Skin epidermis (tissue), 12 donors: ENCODE measurements at regions not wholly inside any gene's neighbourhood (a gene's known extent, or its start where the extent isn't known, plus 50 kb on each side); places are given as distances from the start of the nearest gene placed in this dataset.

Source experiments
- H3K27ac ChIP-seq, 21 experiments: fragments of 200-600 bp; sonication (generic) in 11 of 21; one replicate each; pipeline ENCODE4 v1.5.0; 2020; ENCODE audit warnings: mild to moderate bottlenecking in 3 of 21, inconsistent platforms in 2 of 21, moderate library complexity in 2 of 21
- H3K4me3 ChIP-seq, 7 experiments: fragments of 200-600 bp; sonication (generic) in 2 of 7; one replicate each; pipeline ENCODE4 v1.5.0; 2020; ENCODE audit warnings: inconsistent platforms in 2 of 7, mild to moderate bottlenecking in 2 of 7, moderate library complexity in 1 of 7

DNA sequence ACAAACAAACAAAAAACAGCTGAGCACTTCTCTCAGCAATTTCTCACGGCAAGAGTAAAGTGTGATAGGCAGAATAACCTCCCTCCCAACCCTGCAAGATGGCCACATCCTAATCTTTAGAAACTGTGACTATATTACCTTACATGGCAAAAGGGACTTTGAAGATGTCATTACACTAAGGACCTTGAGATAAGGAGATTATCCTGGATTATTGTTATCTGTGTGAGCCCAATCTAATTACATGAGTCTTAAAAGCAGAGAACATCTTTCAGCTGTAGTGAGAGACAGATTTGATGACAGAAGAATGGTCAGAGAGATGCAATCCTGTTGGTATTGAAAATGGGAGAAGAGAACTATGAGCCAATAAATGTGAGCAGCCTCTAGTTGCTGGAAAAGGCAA lies 347.9 kb downstream of the CDH9 start:
- Histone ChIP-seq H3K27ac (no peak overlapping the region), H3K4me3 (no peak overlapping the region)

DNA sequence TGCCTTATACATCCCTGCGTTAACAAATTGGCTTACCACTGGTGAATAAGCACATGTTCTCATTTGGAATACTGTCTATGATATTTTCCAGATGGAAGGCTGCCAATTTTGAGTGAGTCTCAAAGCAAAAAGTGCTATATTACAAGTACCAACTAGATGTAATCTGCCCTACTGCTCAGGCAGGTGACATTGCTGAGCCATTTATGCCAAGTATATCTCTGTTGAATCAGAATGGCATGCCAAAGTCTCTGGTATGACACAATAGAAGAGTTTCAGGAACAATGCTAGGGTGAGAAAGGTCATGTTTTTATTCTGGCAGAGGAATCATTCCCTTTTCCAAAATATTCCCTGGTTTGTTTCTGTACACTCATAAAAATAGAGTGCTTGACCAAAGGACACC lies 356.5 kb downstream of the CDH9 start:
- H3K4me3 ChIP-seq = no peak overlapping the region

DNA sequence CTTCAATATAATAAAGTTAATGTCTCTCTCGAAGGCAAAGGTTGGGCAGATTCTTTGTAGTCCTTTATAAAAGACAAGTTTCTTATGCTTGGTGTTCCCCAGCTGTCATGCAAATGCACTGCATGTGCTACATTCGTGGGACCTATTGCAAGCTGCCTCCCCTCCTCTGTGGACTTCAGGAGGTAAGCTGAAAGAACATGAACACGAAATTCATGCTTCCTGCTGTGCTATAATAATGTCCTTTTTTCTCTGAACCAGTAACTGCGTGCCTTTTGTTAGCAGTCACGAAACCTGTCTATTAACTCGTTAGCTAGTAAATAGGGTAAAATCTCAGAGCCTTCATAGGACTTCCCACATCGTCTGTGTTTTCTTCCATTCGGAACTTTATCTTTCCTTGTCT lies 363.5 kb downstream of the CDH9 start:
- H3K27ac ChIP-seq = no peak overlapping the region
- no peak overlapping the region for H3K4me3 ChIP-seq

More for the DNA sequence above, 356.5 kb downstream of the CDH9 start:
- H3K27ac ChIP-seq = no peak overlapping the region

DNA sequence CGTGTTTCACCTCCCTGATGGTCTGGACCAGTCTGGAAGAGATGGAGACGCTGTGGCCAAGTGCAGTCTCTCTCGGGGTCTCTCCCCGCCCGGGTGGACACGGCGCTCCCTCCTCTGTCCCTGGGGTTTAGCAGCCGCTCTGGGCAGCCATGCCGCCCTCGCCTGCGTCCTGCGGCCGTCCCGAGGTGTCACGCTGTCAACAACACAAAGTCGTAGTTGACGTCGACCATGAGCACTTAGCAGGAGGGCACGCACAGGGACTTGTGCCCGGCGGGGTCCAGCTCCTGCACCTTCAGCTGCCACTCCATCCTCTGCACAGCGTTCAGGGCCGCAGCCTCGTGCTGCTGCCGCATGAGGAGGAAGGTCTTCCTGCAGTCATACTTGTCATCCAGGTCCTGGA lies 368.9 kb downstream of the CDH9 start:
- no peak overlapping the region for H3K4me3 ChIP-seq

DNA sequence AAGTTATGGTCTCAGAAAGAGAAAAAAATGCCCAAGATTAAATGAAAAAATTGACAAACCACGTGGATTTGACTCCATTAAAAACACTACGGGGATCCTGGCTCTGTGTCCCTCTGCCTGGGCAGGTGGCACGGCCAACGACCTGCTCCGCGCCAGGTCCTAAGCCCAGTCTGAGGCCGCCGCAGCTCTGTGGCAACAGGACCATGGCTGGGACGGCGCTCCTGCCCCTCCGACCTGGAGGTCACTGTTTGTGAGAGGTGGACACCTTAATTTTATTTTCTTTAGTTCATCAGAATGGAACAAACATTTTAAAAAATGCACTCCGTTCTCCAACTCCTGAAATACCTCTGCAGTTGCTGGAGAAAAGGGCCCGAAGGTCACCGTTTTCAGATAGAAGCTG lies 369.4 kb downstream of the CDH9 start:
- no peak overlapping the region for H3K4me3 ChIP-seq
- H3K27ac ChIP-seq = no peak overlapping the region

More for the DNA sequence above, 368.9 kb downstream of the CDH9 start:
- H3K27ac ChIP-seq = no peak overlapping the region

DNA sequence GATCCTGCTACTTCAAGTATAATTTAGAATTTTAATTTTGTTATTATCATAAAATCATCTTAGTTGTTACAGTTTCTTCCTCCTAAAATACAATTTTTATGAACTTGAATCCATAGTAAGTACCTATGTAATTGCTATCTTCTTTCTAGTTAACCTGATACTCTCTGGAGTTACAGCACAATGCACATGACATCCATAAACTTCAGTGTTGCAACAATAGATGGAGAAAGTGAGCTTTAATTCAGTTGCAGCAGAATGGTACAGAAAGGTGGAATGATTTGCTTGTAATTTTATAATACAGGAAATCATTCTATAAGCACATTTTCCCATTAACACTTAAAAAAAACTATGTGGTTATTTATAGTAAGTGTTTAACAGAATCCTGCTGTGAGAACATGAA lies 372.0 kb downstream of the CDH9 start:
- no peak overlapping the region for H3K4me3 ChIP-seq
- no peak overlapping the region for H3K27ac ChIP-seq

DNA sequence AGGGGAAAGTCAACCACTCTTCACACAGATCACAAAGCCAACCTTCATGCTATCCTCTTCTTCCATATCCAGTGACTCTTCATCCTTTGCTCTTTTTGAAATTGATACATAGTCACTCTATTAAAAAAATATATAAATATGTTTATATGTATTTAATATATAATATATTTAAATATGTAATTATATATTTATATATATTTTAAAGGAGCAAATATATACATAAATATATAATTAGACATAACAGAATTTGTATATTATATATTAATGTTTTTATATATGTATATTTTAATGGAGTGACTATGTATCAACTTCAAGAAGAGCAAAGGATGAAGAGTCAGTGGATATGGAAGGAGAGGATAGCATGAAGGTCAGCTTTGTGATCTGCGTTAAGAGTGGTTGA lies 374.9 kb downstream of the CDH9 start:
- H3K4me3 ChIP-seq = no peak overlapping the region
- no peak overlapping the region for H3K27ac ChIP-seq

DNA sequence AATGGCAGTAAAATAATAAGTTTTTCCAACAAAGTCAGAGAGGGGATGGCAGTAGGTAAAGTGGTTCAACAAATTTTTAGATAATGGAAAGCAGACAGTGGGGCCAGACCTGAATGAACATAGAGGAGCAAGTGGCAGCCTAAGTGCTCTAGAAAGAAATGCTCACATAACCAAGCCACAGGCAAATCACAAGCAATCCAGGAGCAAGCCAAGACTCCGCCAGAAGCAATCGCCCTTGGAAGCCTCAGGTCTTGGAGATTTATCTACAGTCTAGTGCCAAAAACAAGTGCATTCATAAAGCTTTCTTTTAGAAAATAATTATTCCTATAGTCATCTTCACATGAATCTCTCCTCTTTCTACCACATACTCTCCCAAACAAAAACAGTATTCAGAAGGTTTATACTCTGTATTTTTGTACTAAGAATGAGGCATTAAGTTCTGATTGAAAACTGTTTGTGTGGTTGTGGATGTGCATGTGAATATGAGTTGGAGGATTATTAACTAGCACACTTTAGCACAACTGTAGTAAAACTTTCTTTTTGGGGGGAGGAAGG lies 375.5 kb downstream of the CDH9 start:
- Histone ChIP-seq H3K27ac (no peak overlapping the region), H3K4me3 (no peak overlapping the region)

DNA sequence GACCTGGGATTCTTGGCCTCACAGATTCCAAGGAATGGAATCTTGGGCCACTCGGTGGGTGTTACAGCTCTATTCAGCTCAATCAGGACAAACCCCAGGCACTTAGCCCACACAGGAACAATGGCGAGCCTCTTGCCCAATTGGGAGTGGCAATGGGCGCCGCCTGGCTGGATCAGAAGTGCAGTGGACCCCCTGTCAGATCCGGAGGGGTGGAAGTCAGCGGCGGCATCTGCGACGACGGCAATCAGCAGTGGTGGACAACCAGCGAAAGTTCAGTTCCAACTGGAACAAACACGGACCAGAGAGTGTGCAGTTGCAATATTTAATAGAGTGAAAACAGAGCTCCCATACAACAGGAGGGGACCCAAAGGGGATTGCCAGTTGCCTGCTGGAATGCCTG lies 378.3 kb downstream of the CDH9 start:
- Histone ChIP-seq H3K27ac (no peak overlapping the region), H3K4me3 (no peak overlapping the region)

DNA sequence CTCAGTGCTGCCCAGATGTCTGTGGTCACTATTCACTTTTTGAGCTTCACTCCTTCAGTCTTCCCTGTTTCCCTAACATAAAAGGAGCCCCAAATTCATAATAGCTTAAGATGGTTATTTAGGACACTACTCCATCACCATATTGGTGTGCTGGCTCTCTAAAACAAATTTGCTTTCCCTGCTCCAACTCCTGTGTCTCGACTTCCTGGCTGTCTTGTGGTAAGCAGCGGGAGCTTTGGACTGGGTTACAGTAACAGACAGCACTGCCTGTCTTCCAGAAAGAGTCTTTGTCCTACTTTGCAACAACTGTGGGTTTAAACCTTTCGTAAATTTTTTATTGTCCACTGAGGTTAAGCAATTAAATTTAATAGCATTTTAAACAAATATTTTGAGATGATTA lies 389.4 kb downstream of the CDH9 start:
- Histone ChIP-seq H3K4me3 (no peak overlapping the region), H3K27ac (no peak overlapping the region)

DNA sequence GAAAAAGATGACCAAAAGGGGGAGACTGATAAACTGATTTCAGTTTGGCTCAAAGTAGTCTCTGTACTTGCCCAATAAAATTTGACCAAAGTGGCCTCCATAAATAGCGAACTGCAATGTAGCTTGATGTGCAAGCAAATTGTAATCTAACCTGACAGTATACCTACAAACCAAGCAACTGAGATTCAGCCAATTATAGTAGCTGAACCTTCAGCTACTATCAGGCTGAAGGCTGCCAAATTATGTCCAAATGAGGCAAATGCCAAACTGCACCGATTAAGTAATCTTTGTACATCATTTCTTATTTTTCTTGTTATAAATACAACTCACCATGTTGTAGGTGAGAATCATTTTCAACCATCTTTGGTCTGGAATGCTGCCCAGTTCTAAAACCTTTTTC lies 390.6 kb downstream of the CDH9 start:
- Histone ChIP-seq H3K27ac (no peak overlapping the region), H3K4me3 (no peak overlapping the region)

DNA sequence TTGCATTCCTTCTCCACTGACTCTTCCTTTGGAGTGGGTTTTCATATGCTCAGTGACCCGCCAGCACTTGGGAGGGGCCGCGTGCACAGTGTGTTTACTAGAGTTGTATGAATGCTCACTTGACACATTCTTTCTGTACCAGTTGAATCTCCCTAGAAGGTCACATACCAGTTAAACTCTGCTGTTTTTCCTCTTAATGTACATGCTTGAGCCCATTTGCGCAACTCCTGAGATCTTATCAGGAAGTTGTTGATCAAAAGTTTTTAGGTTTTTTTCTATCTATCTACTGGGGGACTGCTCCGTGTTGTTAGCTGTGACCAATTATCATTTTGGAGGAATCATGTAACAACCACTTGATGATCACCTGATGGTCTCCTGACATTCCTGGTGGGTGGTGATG lies 392.7 kb downstream of the CDH9 start:
- Histone ChIP-seq H3K27ac (no peak overlapping the region), H3K4me3 (no peak overlapping the region)

DNA sequence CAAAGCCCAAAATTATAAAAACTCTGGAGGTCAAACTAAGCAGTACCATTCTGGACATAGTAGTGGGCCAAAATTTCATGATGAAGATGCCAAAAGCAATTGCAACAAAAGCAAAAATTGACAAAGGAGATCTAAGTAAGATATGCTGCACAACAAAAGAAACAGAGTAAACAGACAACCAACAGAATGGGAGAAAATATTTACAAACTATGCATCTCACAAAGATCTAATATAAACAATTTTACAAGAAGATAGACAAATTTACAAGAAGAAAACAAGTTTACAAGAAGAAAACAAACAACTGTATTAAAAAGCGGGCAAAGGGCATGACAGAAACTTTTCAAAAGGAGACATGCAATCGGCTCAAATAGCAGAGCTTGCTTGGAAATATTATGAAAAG lies 396.9 kb downstream of the CDH9 start:
- Histone ChIP-seq H3K4me3 (no peak overlapping the region), H3K27ac (no peak overlapping the region)

DNA sequence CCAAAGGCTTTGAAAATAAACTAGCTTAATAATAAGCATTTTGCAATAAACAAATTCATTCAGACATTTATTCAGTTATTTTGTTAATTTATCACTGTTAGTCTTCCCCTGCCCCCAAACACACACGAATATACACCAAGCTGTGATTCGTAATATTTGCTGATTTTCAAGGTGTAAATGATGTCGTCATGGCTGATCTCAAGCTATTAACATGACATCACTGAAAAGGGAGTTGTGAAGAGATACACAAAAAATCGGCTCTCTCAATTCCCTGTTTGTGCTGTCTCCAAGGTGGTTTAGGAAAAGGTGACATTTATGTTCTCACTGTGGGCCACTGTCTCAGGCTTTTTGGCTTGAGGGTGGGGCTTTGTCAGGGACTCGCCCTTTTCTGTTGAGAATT lies 413.3 kb downstream of the CDH9 start:
- Histone ChIP-seq H3K4me3 (no peak overlapping the region), H3K27ac (no peak overlapping the region)

DNA sequence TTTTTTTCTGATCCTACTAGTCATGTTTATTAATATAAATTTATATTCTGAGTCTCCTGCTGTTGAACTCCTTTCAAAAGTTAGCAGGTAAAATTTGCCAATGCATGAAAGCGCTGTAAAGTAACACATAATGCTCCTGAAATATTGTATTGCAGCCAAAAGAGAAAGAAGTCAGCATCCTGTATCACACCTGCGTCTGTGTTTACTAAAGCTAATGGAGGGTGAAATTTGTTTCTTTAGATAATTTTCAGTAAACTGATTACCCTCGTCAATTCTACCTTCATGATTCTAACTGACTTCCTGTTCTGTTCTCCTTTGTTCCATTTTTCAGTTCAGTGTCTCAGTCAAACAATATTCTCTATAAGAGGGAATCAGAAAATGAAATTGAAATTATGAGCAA lies 415.4 kb downstream of the CDH9 start:
- Histone ChIP-seq H3K4me3 (no peak overlapping the region), H3K27ac (no peak overlapping the region)

DNA sequence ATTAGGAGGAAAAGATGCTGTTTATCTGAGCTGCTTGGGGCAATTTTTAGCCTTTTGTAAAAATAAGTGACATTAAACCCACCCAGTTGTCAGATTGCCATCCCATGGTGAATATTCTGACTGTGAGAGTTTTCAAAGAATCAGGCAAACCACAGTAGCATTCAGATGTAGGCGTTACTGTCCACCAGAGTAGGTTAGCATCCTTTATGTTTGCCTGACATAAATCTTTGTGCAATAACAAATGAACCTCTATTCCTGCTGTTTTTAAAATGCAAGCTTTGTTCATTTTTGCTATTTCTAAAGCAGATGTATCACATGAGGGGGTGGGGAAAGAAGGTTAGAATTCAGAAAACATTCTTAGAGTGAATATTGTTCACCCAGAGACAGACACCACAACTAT lies 427.8 kb downstream of the CDH9 start:
- H3K4me3 ChIP-seq = no peak overlapping the region
- H3K27ac ChIP-seq = no peak overlapping the region

DNA sequence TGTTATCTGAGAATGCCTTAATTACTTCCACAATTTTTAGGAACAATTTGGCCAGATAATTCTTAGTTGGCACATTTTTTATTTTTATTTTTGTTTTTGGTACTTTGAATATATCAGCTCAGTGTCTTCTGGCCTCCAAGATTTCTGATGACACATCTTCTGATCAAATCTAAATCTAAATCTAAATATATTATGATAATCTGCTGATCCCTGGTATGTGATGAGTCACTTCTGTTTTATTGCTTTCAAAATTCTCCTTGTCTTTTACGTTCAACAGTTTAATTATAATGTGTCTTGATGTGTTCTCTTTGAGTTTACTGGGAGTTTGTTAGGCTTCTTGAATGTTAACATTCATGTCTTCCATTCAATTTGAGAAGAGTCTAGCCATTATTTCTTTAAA lies 436.8 kb downstream of the CDH9 start:
- no peak overlapping the region for H3K27ac ChIP-seq
- H3K4me3 ChIP-seq = no peak overlapping the region

DNA sequence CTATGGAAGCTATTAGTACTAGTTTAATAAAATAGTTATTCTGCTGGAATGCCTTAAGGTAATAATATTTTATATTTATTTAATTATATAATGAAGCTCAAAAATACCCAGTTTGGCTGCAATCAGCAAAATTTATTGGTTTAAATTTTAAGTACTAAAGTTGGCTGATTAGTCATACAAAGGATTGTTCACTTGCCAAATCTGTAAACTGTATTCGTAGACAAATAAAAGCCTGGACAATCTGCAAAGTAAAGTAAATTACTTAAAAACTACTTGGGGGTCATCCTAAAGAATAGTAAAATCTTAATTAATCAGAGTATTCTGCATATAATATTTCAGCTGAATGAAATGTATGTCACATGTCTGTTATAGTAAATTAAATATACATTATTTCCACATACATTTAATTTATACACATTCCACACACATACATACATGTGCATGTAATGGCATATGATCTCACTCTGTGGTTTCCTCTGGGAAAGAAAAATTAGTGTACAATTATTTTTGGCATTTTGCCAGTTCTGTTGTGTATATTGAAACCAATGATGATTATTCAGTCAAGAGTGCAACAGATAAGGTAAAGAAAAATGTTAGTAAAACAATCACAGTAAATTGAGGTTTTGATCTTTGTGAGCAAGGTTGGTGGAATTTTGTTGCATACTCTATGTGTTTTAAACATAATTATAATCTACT lies 455.9 kb downstream of the CDH9 start:
- Histone ChIP-seq H3K27ac (no peak overlapping the region), H3K4me3 (no peak overlapping the region)

DNA sequence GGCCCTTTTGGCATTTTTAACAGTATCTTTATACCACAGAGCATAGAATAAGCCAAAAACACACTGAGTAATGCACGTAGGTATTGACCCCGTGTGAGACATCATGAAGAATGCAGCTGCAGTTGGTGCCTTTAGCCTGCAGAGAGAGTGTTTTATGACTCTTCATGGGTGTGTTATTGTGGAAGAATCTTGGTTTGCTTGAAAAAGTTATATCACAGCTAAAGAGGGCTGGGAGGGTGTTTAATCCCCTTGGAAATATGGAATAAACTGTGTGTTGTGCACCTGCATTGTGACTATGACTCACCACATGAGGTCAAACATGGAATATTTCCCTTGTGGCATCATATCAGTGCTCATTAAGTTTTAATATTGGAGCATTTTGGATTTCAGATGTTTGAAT lies 458.7 kb downstream of the CDH9 start:
- Histone ChIP-seq H3K4me3 (no peak overlapping the region), H3K27ac (no peak overlapping the region)

DNA sequence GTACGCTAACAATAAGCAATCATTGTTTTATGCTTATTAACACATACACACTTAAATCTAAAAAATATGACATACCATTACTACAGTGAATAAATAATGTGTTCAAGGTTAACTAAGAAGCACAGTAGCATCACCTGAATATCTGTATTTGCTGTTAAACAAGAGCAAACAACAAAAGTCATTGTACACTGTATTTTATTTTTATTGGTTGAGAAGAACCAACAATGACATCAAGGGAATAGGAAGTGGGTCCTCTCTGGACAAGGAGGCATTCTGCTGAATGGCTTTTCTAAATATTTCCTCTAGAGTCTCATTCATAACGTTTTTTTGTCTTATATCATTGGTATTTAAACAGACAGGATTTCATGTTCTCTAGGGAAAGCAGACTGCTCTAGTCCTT lies 460.4 kb downstream of the CDH9 start:
- Histone ChIP-seq H3K27ac (no peak overlapping the region), H3K4me3 (no peak overlapping the region)

DNA sequence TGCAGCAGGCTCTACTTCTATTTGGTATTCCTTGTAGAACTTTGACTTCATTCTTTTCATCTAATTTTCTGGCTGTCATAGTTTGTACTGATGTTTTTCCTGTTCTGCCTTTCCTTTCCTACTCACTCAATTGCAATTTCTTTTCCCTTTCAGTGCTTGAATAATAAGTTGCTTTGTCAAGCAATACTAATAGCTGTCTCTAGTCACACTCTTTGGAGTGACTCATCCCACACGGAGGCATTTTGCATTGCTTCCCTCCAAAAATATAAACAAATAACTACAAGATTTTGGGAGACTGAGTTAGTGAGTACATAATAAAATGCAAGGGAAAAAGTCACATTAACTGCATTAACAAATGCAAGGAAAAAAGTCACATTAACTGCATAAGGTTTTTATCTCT lies 465.9 kb downstream of the CDH9 start:
- Histone ChIP-seq H3K4me3 (no peak overlapping the region), H3K27ac (no peak overlapping the region)

DNA sequence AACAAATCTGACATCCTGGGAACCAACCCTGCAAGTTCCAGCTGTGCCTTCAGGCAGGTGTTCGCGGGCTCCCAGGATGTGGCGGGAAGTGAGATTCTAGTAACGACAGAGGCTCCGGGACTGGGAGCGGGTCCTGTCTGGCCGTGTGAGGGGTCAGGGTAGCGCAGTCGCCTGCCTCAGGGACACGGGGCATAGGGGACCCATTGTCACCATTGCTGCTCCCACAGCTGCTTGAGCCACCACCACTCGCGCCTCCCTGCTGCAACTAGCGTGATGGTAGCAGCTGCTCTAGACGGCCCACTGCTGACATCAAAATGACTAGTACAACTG lies 468.5 kb downstream of the CDH9 start:
- no peak overlapping the region for H3K4me3 ChIP-seq
- no peak overlapping the region for H3K27ac ChIP-seq
